ENCODE measurements at regions not wholly inside any gene's neighbourhood (a gene's known extent, or its start where the extent isn't known, plus 50 kb on each side); places are given as distances from the start of the nearest gene placed in this dataset.

- TF ChIP-seq ZNF687 (IDR thresholded peaks at IDR 0.05) (no peak), MXI1 (IDR thresholded peaks at IDR 0.05; ENCODE audit: low read depth, low read length) (no peak), IRF5 (IDR thresholded peaks at IDR 0.05; ENCODE audit: borderline replicate concordance) (no peak), MTA3 (IDR thresholded peaks at IDR 0.05; ENCODE audit: borderline replicate concordance, low read length) (peak; percentile 97), ATF7 (IDR thresholded peaks at IDR 0.05; ENCODE audit: low read depth) (peak; percentile 95), RELA (IDR thresholded peaks at IDR 0.05; ENCODE audit: borderline replicate concordance, partially characterized antibody) (no peak), SMARCA5 (IDR thresholded peaks at IDR 0.05) (peak; percentile 73; the same call in 1 of the 2 replicates), RELB (IDR thresholded peaks at IDR 0.05; ENCODE audit: low read depth) (peak; percentile 98), MYC (IDR thresholded peaks at IDR 0.05; ENCODE audit: insufficient read depth, insufficient read length, insufficient replicate concordance, low read length, severe bottlenecking) (no peak), PAX5 (IDR thresholded peaks at IDR 0.05; ENCODE audit: borderline replicate concordance, low read depth, low read length) (peak; percentile 83), ZNF274 (IDR thresholded peaks at IDR 0.05; ENCODE audit: insufficient read depth, insufficient read length) (no peak), YY1 (IDR thresholded peaks at IDR 0.05; ENCODE audit: low read depth, low read length) (0 out of 2 replicates have a peak, but pooled peaks have one; percentile 32), SUZ12 (IDR thresholded peaks at IDR 0.05; ENCODE audit: unreplicated experiment) (no peak), BRCA1 (IDR thresholded peaks at IDR 0.05; ENCODE audit: low read depth, low read length) (no peak), TAF1 (IDR thresholded peaks at IDR 0.05; ENCODE audit: borderline replicate concordance, low read depth, low read length) (no peak), E4F1 (IDR thresholded peaks at IDR 0.05; ENCODE audit: borderline replicate concordance, partially characterized antibody) (no peak), TCF12 (IDR thresholded peaks at IDR 0.05; ENCODE audit: low read depth, low read length) (peak; percentile 57; the same call in 1 of the 2 replicates), SKIL (IDR thresholded peaks at IDR 0.05; ENCODE audit: low read depth, poor library complexity, severe bottlenecking) (peak; percentile 94), ZNF24 (IDR thresholded peaks at IDR 0.05) (peak; percentile 82)
Observed at GRCh38 chr3:59386165-59386564, 336.3 kb upstream of the CFAP20DC start (continued).
